HCT116 (cell line): ENCODE measurements at regions not wholly inside any gene's neighbourhood (a gene's known extent, or its start where the extent isn't known, plus 50 kb on each side); places are given as distances from the start of the nearest gene placed in this dataset.
"Not testable (repeated sequence)": the region's sequence is repeated elsewhere in the genome, so short reads cannot be mapped to it uniquely, and the experiment has no call there.

ENCODE experiments used
- CTCF ChIP-seq, 3 experiments: fragments of 200-600 bp in 1 of 3; sonication (generic) in 1 of 3; IDR thresholded peaks in 2 of 3; conservative IDR thresholded peaks in 1 of 3; 2 replicates each; pipeline ENCODE4 v1.5.1; 2012 to 2017; ENCODE audit warnings: low read depth in 2 of 3, low read length in 2 of 3, antibody characterized with exemption in 1 of 3, borderline replicate concordance in 1 of 3, control low read depth in 1 of 3, mild to moderate bottlenecking in 1 of 3, mixed read lengths in 1 of 3, mixed run types in 1 of 3, moderate library complexity in 1 of 3; ENCODE audit not compliant: insufficient read depth in 1 of 3
- JUND ChIP-seq: IDR thresholded peaks from 2 replicates; pipeline ENCODE4 v1.6.1; 2012
- MAX ChIP-seq: IDR thresholded peaks from 2 replicates; pipeline ENCODE4 v1.6.1; 2012
- POLR2A ChIP-seq: IDR thresholded peaks from 2 replicates; pipeline ENCODE4 v1.7.0; 2011; ENCODE audit warnings: borderline replicate concordance; ENCODE audit not compliant: insufficient read depth, insufficient read length; ENCODE audit errors: extremely low read depth
- POLR2AphosphoS5 ChIP-seq: IDR thresholded peaks from 2 replicates; pipeline ENCODE4 v1.6.1; 2011; ENCODE audit warnings: mild to moderate bottlenecking, low read depth, low read length, moderate library complexity
- REST ChIP-seq: IDR thresholded peaks from 2 replicates; pipeline ENCODE4 v1.6.1; 2012; ENCODE audit warnings: low read depth
- TCF7L2 ChIP-seq: IDR thresholded peaks from 2 replicates; pipeline ENCODE4 v1.7.0; 2011; ENCODE audit warnings: borderline replicate concordance, inconsistent platforms; ENCODE audit not compliant: insufficient read depth, insufficient read length; ENCODE audit errors: extremely low read depth
- YY1 ChIP-seq: IDR thresholded peaks from 2 replicates; pipeline ENCODE4 v1.6.1; 2011; ENCODE audit warnings: low read length, low read depth, moderate library complexity, mild to moderate bottlenecking; ENCODE audit not compliant: insufficient replicate concordance; ENCODE audit errors: extremely low read depth
- ZBTB33 ChIP-seq: IDR thresholded peaks from 2 replicates; pipeline ENCODE4 v1.6.1; 2011; ENCODE audit warnings: mild to moderate bottlenecking, low read length, moderate library complexity; ENCODE audit not compliant: insufficient replicate concordance; ENCODE audit errors: extremely low read depth

- not testable (repeated sequence) for TF ChIP-seq CTCF (IDR thresholded peaks at IDR 0.05 in 2 of 3, conservative IDR thresholded peaks at IDR 0.05 in 1 of 3; ENCODE audit: borderline replicate concordance in 1 of 3, insufficient read depth in 1 of 3, low read depth in 2 of 3, low read length in 2 of 3); POLR2AphosphoS5; YY1; TCF7L2; MAX; POLR2A; ZBTB33; REST; JUND
These were observed 121.8 kb downstream of the FSCB start for GRCh38 chr14:44385296-44385695.
